ENCODE measurements at regions not wholly inside any gene's neighbourhood (a gene's known extent, or its start where the extent isn't known, plus 50 kb on each side); places are given as distances from the start of the nearest gene placed in this dataset.

GRCh38 chr12:67879937-67880336, 109.3 kb upstream of the IFNG-AS1 start:
- TF ChIP-seq CTCF (IDR thresholded peaks at IDR 0.05; ENCODE audit: control extremely low read depth in 1 of 3, insufficient read depth in 1 of 3, low read depth in 1 of 3, low read length in 3 of 3) (no peak), SUZ12 (IDR thresholded peaks at IDR 0.05; ENCODE audit: low read length) (no peak), POLR2A (IDR thresholded peaks at IDR 0.05; ENCODE audit: control extremely low read depth in 1 of 2, low read depth in 2 of 2, low read length in 2 of 2) (no peak), ZNF274 (IDR thresholded peaks at IDR 0.05; ENCODE audit: borderline replicate concordance, extremely low read depth, low read length) (no peak), USF2 (IDR thresholded peaks at IDR 0.05; ENCODE audit: low read length) (no peak), YY1 (IDR thresholded peaks at IDR 0.05; ENCODE audit: low read depth, low read length) (no peak), POLR2AphosphoS5 (IDR thresholded peaks at IDR 0.05; ENCODE audit: low read depth, low read length) (no peak), EZH2 (IDR thresholded peaks at IDR 0.05; ENCODE audit: low read depth, low read length, severe bottlenecking) (no peak), EP300 (IDR thresholded peaks at IDR 0.05; ENCODE audit: borderline replicate concordance in 1 of 2, low read depth in 2 of 2, low read length in 2 of 2) (no peak), HDAC2 (IDR thresholded peaks at IDR 0.05; ENCODE audit: borderline replicate concordance in 1 of 2, low read depth in 2 of 2, low read length in 2 of 2) (no peak), MAX (IDR thresholded peaks at IDR 0.05) (no peak), RAD21 (IDR thresholded peaks at IDR 0.05 in 1 of 2, conservative IDR thresholded peaks at IDR 0.05 in 1 of 2; ENCODE audit: low read depth in 2 of 2, low read length in 2 of 2) (no peak), TBP (IDR thresholded peaks at IDR 0.05; ENCODE audit: low read depth, low read length) (no peak), RXRA (IDR thresholded peaks at IDR 0.05; ENCODE audit: insufficient read depth, low read depth, low read length) (no peak)

Data from H1 (cell line).